IMR-90 (cell line): ENCODE measurements at regions not wholly inside any gene's neighbourhood (a gene's known extent, or its start where the extent isn't known, plus 50 kb on each side); places are given as distances from the start of the nearest gene placed in this dataset.

ENCODE experiments used
- ATAC-seq: fragments of 200-7000 bp; cut with Tn5 transposase; 2 replicates; pipeline ENCODE4 v1.9.1; 2020; ENCODE audit warnings: low read depth, mild to moderate bottlenecking, moderate library complexity
- BruUV-seq: library from RNA; stranded (reverse); fragments of 400-500 nt; replicated peaks from 2 replicates; lab custom pipeline; 2021; lab: Mats Ljungman, UMichigan
- CTCF ChIA-PET: fragments of 300-600 bp; formaldehyde crosslinking; extraction: SDS; loops from one replicate; lab custom pipeline; 2021; ENCODE audit warnings: antibody characterized with exemption; lab: Yijun Ruan, JAX
- POLR2A ChIA-PET: fragments of 300-600 bp; sonication (Branson Sonifier 250); formaldehyde crosslinking; loops from one replicate; lab custom pipeline; 2022; ENCODE audit warnings: antibody characterized with exemption; ENCODE audit not compliant: unreplicated experiment; lab: Charles Lee
- DNase-seq: peaks from one replicate; pipeline ENCODE4 v3.0.0; 2013
- H2AFZ ChIP-seq: replicated peaks from 2 replicates; pipeline ENCODE3; 2013; ENCODE audit warnings: low read length, mild to moderate bottlenecking; ENCODE audit not compliant: poor library complexity
- H2AK5ac ChIP-seq: 2 replicates; pipeline ENCODE4 v1.6.1; 2013; ENCODE audit warnings: low read depth, low read length, inconsistent platforms
- H2AK9ac ChIP-seq: replicated peaks from 2 replicates; pipeline ENCODE3; 2013; ENCODE audit warnings: mild to moderate bottlenecking, low read depth, low read length, moderate library complexity; ENCODE audit not compliant: poor library complexity
- H2BK120ac ChIP-seq: 2 replicates; pipeline ENCODE4 v1.6.1; 2013; ENCODE audit warnings: low read depth, low read length, inconsistent platforms
- H2BK15ac ChIP-seq: 3 replicates; pipeline ENCODE4 v1.6.1; 2013; ENCODE audit warnings: low read depth, low read length, inconsistent platforms
- H2BK20ac ChIP-seq: 2 replicates; pipeline ENCODE4 v1.6.1; 2013; ENCODE audit warnings: low read depth, mild to moderate bottlenecking, inconsistent platforms, low read length, moderate library complexity
- H2BK5ac ChIP-seq: 2 replicates; pipeline ENCODE4 v1.6.1; 2013; ENCODE audit warnings: mild to moderate bottlenecking, low read depth, low read length, inconsistent platforms; ENCODE audit not compliant: poor library complexity, severe bottlenecking
- H3K14ac ChIP-seq: replicated peaks from 2 replicates; pipeline ENCODE4 v1.6.1; 2013; ENCODE audit warnings: low read depth, low read length, inconsistent platforms
- H3K18ac ChIP-seq: 2 replicates; pipeline ENCODE4 v1.6.1; 2013; ENCODE audit warnings: low read depth, low read length, control low read depth
- H3K23ac ChIP-seq: 2 replicates; pipeline ENCODE4 v1.6.1; 2013; ENCODE audit warnings: low read depth, low read length, inconsistent platforms
- H3K27ac ChIP-seq: 2 replicates; pipeline ENCODE4 v1.5.1; 2013; ENCODE audit warnings: mild to moderate bottlenecking, control low read depth, low read length; ENCODE audit not compliant: insufficient read depth
- H3K27me3 ChIP-seq: 2 replicates; pipeline ENCODE4 v1.6.1; 2013; ENCODE audit warnings: low read length; ENCODE audit not compliant: control insufficient read depth, insufficient read depth
- H3K36me3 ChIP-seq: 2 replicates; pipeline ENCODE4 v1.6.1; 2013; ENCODE audit warnings: low read length, mixed read lengths; ENCODE audit not compliant: control insufficient read depth, insufficient read depth
- H3K4ac ChIP-seq: 2 replicates; pipeline ENCODE4 v1.6.1; 2013; ENCODE audit warnings: low read depth, low read length, inconsistent platforms
- H3K4me1 ChIP-seq: 2 replicates; pipeline ENCODE4 v1.6.1; 2013; ENCODE audit warnings: low read length, mixed read lengths; ENCODE audit not compliant: control insufficient read depth, insufficient read depth
- H3K4me2 ChIP-seq: 2 replicates; pipeline ENCODE4 v1.6.1; 2013; ENCODE audit warnings: low read depth, mild to moderate bottlenecking, control low read depth, low read length, moderate library complexity
- H3K4me3 ChIP-seq: 2 replicates; pipeline ENCODE4 v1.5.1; 2013; ENCODE audit warnings: low read depth, mild to moderate bottlenecking, control low read depth, low read length, moderate library complexity; ENCODE audit not compliant: insufficient read depth
- H3K56ac ChIP-seq: 2 replicates; pipeline ENCODE4 v1.6.1; 2013; ENCODE audit warnings: low read length, inconsistent platforms; ENCODE audit not compliant: insufficient read depth; ENCODE audit errors: extremely low read depth
- H3K79me1 ChIP-seq, 2 experiments: 2 replicates each; pipeline ENCODE4 v1.6.1; 2013; ENCODE audit warnings: low read length in 2 of 2, inconsistent platforms in 1 of 2, low read depth in 1 of 2
- H3K9ac ChIP-seq: 2 replicates; pipeline ENCODE4 v1.6.1; 2013; ENCODE audit warnings: low read depth, low read length, control low read depth
- H3K9me1 ChIP-seq: 2 replicates; pipeline ENCODE4 v1.6.1; 2013; ENCODE audit warnings: low read length, inconsistent platforms; ENCODE audit not compliant: insufficient read depth
- H3K9me3 ChIP-seq: 2 replicates; pipeline ENCODE4 v1.6.1; 2013; ENCODE audit warnings: low read length; ENCODE audit not compliant: control insufficient read depth, insufficient read depth
- H4K20me1 ChIP-seq: 2 replicates; pipeline ENCODE4 v1.6.1; 2013; ENCODE audit warnings: low read length, inconsistent platforms; ENCODE audit not compliant: insufficient read depth
- H4K5ac ChIP-seq: 2 replicates; pipeline ENCODE4 v1.6.1; 2013; ENCODE audit warnings: mild to moderate bottlenecking, low read depth, low read length, control low read depth
- H4K8ac ChIP-seq, 2 experiments: 2 replicates each; pipeline ENCODE4 v1.6.1; 2013; ENCODE audit warnings: low read depth in 2 of 2, low read length in 2 of 2, control low read depth in 1 of 2, inconsistent platforms in 1 of 2
- H4K91ac ChIP-seq: 2 replicates; pipeline ENCODE4 v1.6.1; 2013; ENCODE audit warnings: low read depth, low read length, inconsistent platforms; ENCODE audit not compliant: insufficient read depth
- CEBPB ChIP-seq: IDR thresholded peaks from 2 replicates; pipeline ENCODE4 v1.6.1; 2012; ENCODE audit warnings: low read depth, low read length, improper control_type of control experiment
- CTCF ChIP-seq: conservative IDR thresholded peaks from 2 replicates; pipeline ENCODE4 v1.5.1; 2012; ENCODE audit warnings: mild to moderate bottlenecking, low read depth, low read length, improper control_type of control experiment
- MAZ ChIP-seq: IDR thresholded peaks from 2 replicates; pipeline ENCODE4 v1.6.1; 2012; ENCODE audit warnings: low read depth, mild to moderate bottlenecking, low read length, improper control_type of control experiment, moderate library complexity, borderline replicate concordance
- MXI1 ChIP-seq: IDR thresholded peaks from 2 replicates; pipeline ENCODE4 v1.6.1; 2012; ENCODE audit warnings: low read depth, mild to moderate bottlenecking, low read length, moderate library complexity, borderline replicate concordance
- RFX5 ChIP-seq: IDR thresholded peaks from 2 replicates; pipeline ENCODE4 v1.8.0; 2012; ENCODE audit warnings: low read depth, mild to moderate bottlenecking, low read length, moderate library complexity
- SMC3 ChIP-seq: fragments of 150-350 bp; IDR thresholded peaks from 2 replicates; pipeline ENCODE4 v1.6.1; 2016; ENCODE audit warnings: low read depth, mild to moderate bottlenecking, antibody characterized with exemption, low read length, moderate library complexity
- WGBS, 2 experiments: methylation state at CpG; one replicate each; pipeline versions ENCODE4 v1.1.5 to v1.1.7; 2013; ENCODE audit warnings: missing lambda C conversion rate in 2 of 2; ENCODE audit not compliant: insufficient read length in 1 of 2; ENCODE audit errors: extremely low coverage in 2 of 2; 5-methylcytosine and 5-hydroxymethylcytosine counted together
- dilution Hi-C: fragments of 300-500 bp; cut with HindIII; formaldehyde crosslinking; loops from one replicate; pipeline ENCODE4 v1.14.3; 2018; ENCODE audit warnings: low sequenced_read_pairs; ENCODE audit not compliant: unreplicated experiment
- in situ Hi-C: fragments of 300-500 bp; cut with MboI; formaldehyde crosslinking; loops from 3 replicates; pipeline ENCODE4 v1.14.3; 2019; ENCODE audit warnings: low sequenced_read_pairs, inconsistent platforms, mixed read lengths
- intact Hi-C: fragments of 100-400 bp; cut with micrococcal nuclease; formaldehyde crosslinking; loops from 2 replicates; pipeline ENCODE4 v1.10.0; 2022

- Histone ChIP-seq H4K8ac (peak overlapping the region; percentile 17 to 27; a peak in 3 of 4 replicates), H3K4ac (peak overlapping the region; percentile 88), H3K4me3 (no peak overlapping the region), H4K91ac (peak overlapping the region; percentile 74), H3K9ac (no peak overlapping the region), H3K4me1 (peaks cover 7% of the 10 kb centered on the region), H3K27me3 (no peaks in the 10 kb centered on the region), H3K9me1 (peaks cover 10% of the 10 kb centered on the region), H2BK5ac (peak overlapping the region; percentile 64), H2AK5ac (peak overlapping the region; percentile 76), H2BK20ac (peak overlapping the region; percentile 94), H3K14ac (peak overlapping the region; percentile 39), H2AFZ (peak overlapping the region; percentile 60), H3K36me3 (no peaks in the 10 kb centered on the region), H3K23ac (peak overlapping the region; percentile 78), H3K79me1 (no peaks in the 10 kb centered on the region), H2BK15ac (peak overlapping the region; percentile 0; the same call in 2 of the 3 replicates), H3K18ac (peak overlapping the region; percentile 98), H2AK9ac (peak overlapping the region; percentile 16), H3K4me2 (peak overlapping the region; percentile 21; the same call in 1 of the 2 replicates), H2BK120ac (peak overlapping the region; percentile 36), H4K20me1 (no peaks in the 10 kb centered on the region), H3K9me3 (no peaks in the 10 kb centered on the region), H3K56ac (no peak overlapping the region), H4K5ac (peak overlapping the region; percentile 86), H3K27ac (peak overlapping the region; percentile 16; the same call in 1 of the 2 replicates)
- no TSS peak for BruUV-seq
- intact Hi-C loops = loop anchor here (1.0 to 5.0 kb wide), 4 partner anchors 126 to 557 kb away; partner anchors contain the start of gene CITED2
- WGBS, 2 experiments = 81% methylated on average over 2 of the region's 3 CpGs; no CpG with 5 or more reads in 1 of the 2 experiments
- POLR2A ChIA-PET = no interaction called here
- dilution Hi-C loops = no loop called here
- ATAC-seq = peak; percentile 9; the same call in 1 of the 2 replicates
- CTCF ChIA-PET = interaction anchor here (0.5 kb wide), 1 partner anchor 16 kb away, joined by 4 read pairs; no protein-coding TSS in a partner anchor
- TF ChIP-seq MXI1 = no peak
- peak; percentile 2; the same call in 1 of the 2 replicates for TF ChIP-seq CEBPB
- no peak for TF ChIP-seq RFX5
- no peak for TF ChIP-seq SMC3
- no peak for TF ChIP-seq MAZ
- TF ChIP-seq CTCF = no peak
- peak; percentile 61 for DNase-seq
- in situ Hi-C loops = no loop called here
Observed at GRCh38 chr6:139926711-139927110, 552.3 kb upstream of the CITED2 start.
